Keratinocyte (primary cell): ENCODE measurements at regions not wholly inside any gene's neighbourhood (a gene's known extent, or its start where the extent isn't known, plus 50 kb on each side); places are given as distances from the start of the nearest gene placed in this dataset.

Source experiments
- DNase-seq: peaks from one replicate; pipeline ENCODE4 v3.0.0-alpha.2; 2011; ENCODE audit warnings: low read depth, missing footprints, low spot score
- FAIRE-seq: peaks from 2 replicates; lab custom pipeline; 2011; peaks lifted over from hg19 to GRCh38; lab: Jason Lieb, UNC
- H2AFZ ChIP-seq: 2 replicates; pipeline ENCODE4 v1.6.0; 2012; ENCODE audit warnings: low read length, control low read depth, inconsistent platforms; ENCODE audit not compliant: control insufficient read depth
- H3K27ac ChIP-seq: 2 replicates; pipeline ENCODE4 v1.5.1; 2011; ENCODE audit warnings: low read length; ENCODE audit not compliant: control insufficient read depth, insufficient read depth
- H3K27me3 ChIP-seq: 3 replicates; pipeline ENCODE4 v1.6.0; 2011; ENCODE audit warnings: low read length; ENCODE audit not compliant: control insufficient read depth, insufficient read depth; ENCODE audit errors: extremely low read depth
- H3K36me3 ChIP-seq, 2 experiments: 2 replicates in 1 of 2; 3 replicates in 1 of 2; pipeline ENCODE4 v1.5.1; 2011; ENCODE audit warnings: low read length in 2 of 2, mild to moderate bottlenecking in 1 of 2; ENCODE audit not compliant: control insufficient read depth in 2 of 2, insufficient read depth in 2 of 2; ENCODE audit errors: extremely low read depth in 1 of 2
- H3K4me1 ChIP-seq: 3 replicates; pipeline ENCODE4 v1.5.1; 2011; ENCODE audit warnings: low read length; ENCODE audit not compliant: control insufficient read depth, insufficient read depth; ENCODE audit errors: extremely low read depth
- H3K4me2 ChIP-seq: 3 replicates; pipeline ENCODE4 v1.6.0; 2011; ENCODE audit warnings: low read depth, low read length; ENCODE audit not compliant: control insufficient read depth, insufficient read depth; ENCODE audit errors: extremely low read depth
- H3K4me3 ChIP-seq, 3 experiments: fragments of 200-600 bp in 1 of 3; sonication (generic) in 1 of 3; 2 replicates in 2 of 3; 3 replicates in 1 of 3; pipeline ENCODE4 v1.5.1; 2011 to 2016; ENCODE audit warnings: low read length in 3 of 3, mild to moderate bottlenecking in 3 of 3, control low read depth in 2 of 3, inconsistent platforms in 1 of 3, low read depth in 1 of 3, mixed read lengths in 1 of 3, mixed run types in 1 of 3, moderate library complexity in 1 of 3; ENCODE audit not compliant: control insufficient read depth in 2 of 3, insufficient read depth in 2 of 3; ENCODE audit errors: extremely low read depth in 1 of 3
- H3K79me2 ChIP-seq: 2 replicates; pipeline ENCODE4 v1.6.0; 2012; ENCODE audit warnings: low read length; ENCODE audit not compliant: control insufficient read depth, insufficient read depth
- H3K9ac ChIP-seq: 3 replicates; pipeline ENCODE4 v1.6.0; 2011; ENCODE audit warnings: low read length; ENCODE audit not compliant: control insufficient read depth, insufficient read depth; ENCODE audit errors: extremely low read depth
- H3K9me1 ChIP-seq: 3 replicates; pipeline ENCODE4 v1.6.0; 2011; ENCODE audit warnings: low read length; ENCODE audit not compliant: control insufficient read depth, insufficient read depth; ENCODE audit errors: extremely low read depth
- H3K9me3 ChIP-seq: 2 replicates; pipeline ENCODE4 v1.5.1; 2012; ENCODE audit warnings: low read depth, low read length; ENCODE audit not compliant: control insufficient read depth
- H4K20me1 ChIP-seq: 3 replicates; pipeline ENCODE4 v1.6.0; 2011; ENCODE audit warnings: low read length; ENCODE audit not compliant: control insufficient read depth, insufficient read depth; ENCODE audit errors: extremely low read depth
- CTCF ChIP-seq, 3 experiments: IDR thresholded peaks in 1 of 3; conservative IDR thresholded peaks in 1 of 3; optimal IDR thresholded peaks in 1 of 3; 2 replicates in 2 of 3; 3 replicates in 1 of 3; pipeline versions ENCODE3 to v1.5.1; 2011; ENCODE audit warnings: low read length in 3 of 3, mild to moderate bottlenecking in 3 of 3, moderate library complexity in 2 of 3, control low read depth in 1 of 3, inconsistent platforms in 1 of 3; ENCODE audit not compliant: insufficient read depth in 2 of 3; ENCODE audit errors: extremely low read depth in 1 of 3
- EZH2 ChIP-seq: IDR thresholded peaks from one replicate; pipeline ENCODE4 v1.6.1; 2012; ENCODE audit warnings: inconsistent platforms, mild to moderate bottlenecking, low read length, moderate library complexity
- dilution Hi-C: fragments of 300-500 bp; cut with MboI; formaldehyde crosslinking; loops from one replicate; pipeline ENCODE4 v1.7.0; 2020; ENCODE audit warnings: low sequenced_read_pairs; ENCODE audit not compliant: extremely low pct_ligation_motif_present

GRCh38 chr1:36579039-36579438 lies 96.3 kb upstream of the CSF3R start:
- no peaks in the 10 kb centered on the region for H4K20me1 ChIP-seq
- DNase-seq (no peak), FAIRE-seq (no peak)
- H3K4me2 ChIP-seq: no peak overlapping the region
- dilution Hi-C loops: no loop called here
- no peak overlapping the region for H3K9ac ChIP-seq
- TF ChIP-seq CTCF (optimal IDR thresholded peaks at IDR 0.05 in 1 of 3, IDR thresholded peaks at IDR 0.05 in 1 of 3, conservative IDR thresholded peaks at IDR 0.05 in 1 of 3; ENCODE audit: extremely low read depth in 1 of 3, insufficient read depth in 2 of 3, low read length in 3 of 3): no peak
- no peak for TF ChIP-seq EZH2
- peaks cover 4% of the 10 kb centered on the region for H3K4me1 ChIP-seq
- no peaks in the 10 kb centered on the region for H3K36me3 ChIP-seq
- H3K79me2 ChIP-seq: no peaks in the 10 kb centered on the region
- peaks cover 8% of the 10 kb centered on the region for H3K27me3 ChIP-seq
- no peak overlapping the region for H3K27ac ChIP-seq
- H3K9me1 ChIP-seq: no peaks in the 10 kb centered on the region
- H2AFZ ChIP-seq: no peak overlapping the region
- no peaks in the 10 kb centered on the region for H3K9me3 ChIP-seq
- H3K4me3 ChIP-seq: no peak overlapping the region

- H3K4me2 ChIP-seq: no peak overlapping the region
- TF ChIP-seq EZH2: no peak
- TF ChIP-seq CTCF (optimal IDR thresholded peaks at IDR 0.05 in 1 of 3, IDR thresholded peaks at IDR 0.05 in 1 of 3, conservative IDR thresholded peaks at IDR 0.05 in 1 of 3; ENCODE audit: extremely low read depth in 1 of 3, insufficient read depth in 2 of 3, low read length in 3 of 3): no peak
- H4K20me1 ChIP-seq: no peaks in the 10 kb centered on the region
- H2AFZ ChIP-seq: no peak overlapping the region
- H3K4me1 ChIP-seq: peaks cover under 1% of the 10 kb centered on the region
- no peak overlapping the region for H3K9ac ChIP-seq
- no peaks in the 10 kb centered on the region for H3K9me3 ChIP-seq
- FAIRE-seq: no peak
- no peaks in the 10 kb centered on the region for H3K9me1 ChIP-seq
- no peak for DNase-seq
- H3K36me3 ChIP-seq: no peaks in the 10 kb centered on the region
- H3K79me2 ChIP-seq: no peaks in the 10 kb centered on the region
- H3K27ac ChIP-seq: no peak overlapping the region
- no peak overlapping the region for H3K4me3 ChIP-seq
- dilution Hi-C loops: no loop called here
- peaks cover 24% of the 10 kb centered on the region for H3K27me3 ChIP-seq
Measured at GRCh38 chr1:36576551-36577110, 93.9 kb upstream of the CSF3R start.
